ENCODE measurements at regions not wholly inside any gene's neighbourhood (a gene's known extent, or its start where the extent isn't known, plus 50 kb on each side); places are given as distances from the start of the nearest gene placed in this dataset.

DNA sequence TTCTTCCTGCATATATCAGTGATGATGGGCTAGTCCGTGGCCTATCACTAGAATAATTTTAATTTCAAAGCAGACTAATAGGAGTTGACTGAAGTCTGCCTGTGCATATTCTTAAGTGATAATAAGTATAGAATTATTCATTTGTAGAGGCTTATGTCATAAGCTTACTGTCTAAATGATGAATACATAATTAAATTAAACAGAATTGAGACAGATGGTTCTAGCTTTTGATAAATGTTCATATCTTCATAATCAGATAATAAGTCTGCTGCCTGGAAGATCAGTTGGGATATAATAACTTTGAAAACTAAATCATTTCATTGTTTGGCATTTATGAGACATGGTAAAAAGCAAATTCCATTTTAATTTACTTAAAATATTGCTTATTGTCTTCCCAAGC lies 1175.6 kb downstream of the TECRL start:
- Histone ChIP-seq H3K4me3 (no peak overlapping the region), H3K27ac (no peak overlapping the region), H3K36me3 (no peaks in the 10 kb centered on the region), H3K4me1 (no peaks in the 10 kb centered on the region), H3K27me3 (no peaks in the 10 kb centered on the region), H3K9me3 (no peaks in the 10 kb centered on the region)
- TF ChIP-seq, protein P1, sequence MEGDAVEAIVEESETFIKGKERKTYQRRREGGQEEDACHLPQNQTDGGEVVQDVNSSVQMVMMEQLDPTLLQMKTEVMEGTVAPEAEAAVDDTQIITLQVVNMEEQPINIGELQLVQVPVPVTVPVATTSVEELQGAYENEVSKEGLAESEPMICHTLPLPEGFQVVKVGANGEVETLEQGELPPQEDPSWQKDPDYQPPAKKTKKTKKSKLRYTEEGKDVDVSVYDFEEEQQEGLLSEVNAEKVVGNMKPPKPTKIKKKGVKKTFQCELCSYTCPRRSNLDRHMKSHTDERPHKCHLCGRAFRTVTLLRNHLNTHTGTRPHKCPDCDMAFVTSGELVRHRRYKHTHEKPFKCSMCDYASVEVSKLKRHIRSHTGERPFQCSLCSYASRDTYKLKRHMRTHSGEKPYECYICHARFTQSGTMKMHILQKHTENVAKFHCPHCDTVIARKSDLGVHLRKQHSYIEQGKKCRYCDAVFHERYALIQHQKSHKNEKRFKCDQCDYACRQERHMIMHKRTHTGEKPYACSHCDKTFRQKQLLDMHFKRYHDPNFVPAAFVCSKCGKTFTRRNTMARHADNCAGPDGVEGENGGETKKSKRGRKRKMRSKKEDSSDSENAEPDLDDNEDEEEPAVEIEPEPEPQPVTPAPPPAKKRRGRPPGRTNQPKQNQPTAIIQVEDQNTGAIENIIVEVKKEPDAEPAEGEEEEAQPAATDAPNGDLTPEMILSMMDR (IDR thresholded peaks at IDR 0.05), result no peak
- TF ChIP-seq POLR2A (IDR thresholded peaks at IDR 0.05), result no peak
- no peak for TF ChIP-seq POLR2AphosphoS5 (IDR thresholded peaks at IDR 0.05)
- no peak for DNase-seq (ENCODE audit: low spot score in 2 of 2)
- intact Hi-C loops (cut with DNase I; ENCODE audit: low total_unique reads), result no loop called here

DNA sequence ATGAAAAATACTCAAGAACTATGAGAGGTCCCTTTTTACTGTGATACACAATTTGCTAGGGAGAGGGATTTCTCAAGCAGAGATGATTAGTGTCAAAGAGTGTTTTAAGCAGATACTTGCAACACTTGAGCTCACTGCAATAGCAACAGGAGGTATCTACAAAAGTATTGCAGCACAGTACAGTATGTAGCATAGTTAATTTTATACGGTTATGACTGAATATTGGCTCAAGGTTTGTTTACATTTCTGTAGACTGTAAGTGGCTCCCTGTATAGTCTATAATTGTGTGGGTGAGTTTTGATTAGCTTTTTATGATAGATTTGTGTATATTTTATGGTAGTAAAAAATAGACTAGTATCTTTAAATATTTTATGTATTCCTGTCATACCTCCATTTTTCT lies 1177.2 kb downstream of the TECRL start:
- no peak for TF ChIP-seq POLR2A (IDR thresholded peaks at IDR 0.05)
- no peak for TF ChIP-seq POLR2AphosphoS5 (IDR thresholded peaks at IDR 0.05)
- TF ChIP-seq, protein P1 (IDR thresholded peaks at IDR 0.05), result no peak
- Histone ChIP-seq H3K4me3 (no peak overlapping the region), H3K4me1 (no peaks in the 10 kb centered on the region), H3K27ac (no peak overlapping the region), H3K9me3 (peaks cover 0 to 3% of the 10 kb centered on the region in 2 donors), H3K27me3 (no peaks in the 10 kb centered on the region), H3K36me3 (no peaks in the 10 kb centered on the region)
- no peak for DNase-seq (ENCODE audit: low spot score in 2 of 2)
- intact Hi-C loops (cut with DNase I; ENCODE audit: low total_unique reads), result no loop called here

DNA sequence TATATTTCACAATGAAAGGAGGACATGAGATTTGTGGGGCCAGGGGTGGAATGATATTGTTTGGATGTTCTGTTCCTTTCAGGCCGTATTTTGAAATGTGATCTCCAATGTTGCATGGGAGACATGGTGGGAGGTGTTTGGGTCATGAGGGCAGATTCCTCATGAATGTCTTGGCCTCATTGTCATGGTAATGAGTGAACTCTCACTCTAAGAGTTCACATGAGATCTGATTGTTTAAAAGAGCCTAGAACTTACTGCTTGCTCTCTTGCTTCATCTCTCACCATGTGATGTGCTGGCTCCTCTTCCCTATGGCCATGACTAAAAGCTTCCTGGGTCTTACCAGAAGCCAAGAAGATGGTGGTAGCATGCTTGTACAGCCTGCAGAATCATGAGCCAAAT lies 1183.0 kb downstream of the TECRL start:
- Histone ChIP-seq H3K4me1 (no peaks in the 10 kb centered on the region), H3K27ac (no peak overlapping the region), H3K4me3 (no peak overlapping the region), H3K36me3 (no peaks in the 10 kb centered on the region), H3K27me3 (no peaks in the 10 kb centered on the region), H3K9me3 (peaks cover 3 to 12% of the 10 kb centered on the region in 2 donors)
- intact Hi-C loops (cut with DNase I; ENCODE audit: low total_unique reads), result no loop called here
- no peak for DNase-seq (ENCODE audit: low spot score in 2 of 2)
- no peak for TF ChIP-seq POLR2AphosphoS5 (IDR thresholded peaks at IDR 0.05)
- TF ChIP-seq POLR2A (IDR thresholded peaks at IDR 0.05), result no peak
- TF ChIP-seq, protein P1 (IDR thresholded peaks at IDR 0.05), result no peak

DNA sequence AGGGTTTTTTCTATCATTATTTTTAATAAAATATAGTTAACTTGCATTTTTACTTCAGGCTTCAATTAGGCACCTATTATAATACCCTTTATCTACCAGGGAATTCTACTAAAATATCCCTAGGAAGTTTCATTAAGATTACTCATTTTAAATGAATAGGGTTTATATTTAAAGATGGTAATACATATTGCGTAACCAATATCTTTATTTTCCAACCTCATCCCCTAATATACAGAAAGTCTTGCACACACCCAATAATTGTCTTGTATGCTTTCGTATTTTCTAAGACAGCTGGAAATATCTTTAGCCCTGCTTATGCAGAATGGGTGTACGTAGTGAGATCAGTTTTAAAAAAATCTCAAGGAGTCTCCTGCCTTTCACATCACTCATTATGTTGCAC lies 1186.8 kb downstream of the TECRL start:
- no peaks in the 10 kb centered on the region for H3K4me1 ChIP-seq
- no peaks in the 10 kb centered on the region for H3K27me3 ChIP-seq
- H3K27ac ChIP-seq, result no peak overlapping the region
- no peak overlapping the region for H3K4me3 ChIP-seq
- no peak for DNase-seq (ENCODE audit: low spot score in 2 of 2)
- intact Hi-C loops (cut with DNase I; ENCODE audit: low total_unique reads), result loop anchor here (5.0 kb wide), 1 partner anchor 145 kb away; no protein-coding TSS in a partner anchor
- no peaks in the 10 kb centered on the region for H3K36me3 ChIP-seq
- TF ChIP-seq POLR2A (IDR thresholded peaks at IDR 0.05) (no peak), POLR2AphosphoS5 (IDR thresholded peaks at IDR 0.05) (no peak)
- TF ChIP-seq, protein P1 (IDR thresholded peaks at IDR 0.05), result no peak
- peaks cover 0 to 18% of the 10 kb centered on the region in 2 donors for H3K9me3 ChIP-seq

DNA sequence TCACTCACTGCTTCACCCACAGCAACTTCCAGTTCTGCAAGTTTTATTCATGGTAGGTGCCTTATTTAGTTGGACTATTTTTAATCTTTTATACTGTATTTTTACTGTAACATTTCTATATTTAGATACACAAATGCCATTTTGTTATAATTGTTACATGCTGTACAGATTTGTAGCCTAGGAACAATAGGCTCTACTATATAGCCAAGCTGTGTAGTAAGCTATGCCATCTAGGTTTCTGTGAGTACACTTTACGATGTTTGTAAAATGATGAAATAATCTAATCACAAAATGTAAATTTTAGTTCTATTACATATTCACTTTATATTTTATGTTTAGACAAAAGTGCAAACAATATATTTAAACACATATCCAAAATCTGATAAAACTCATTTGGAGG lies 1187.8 kb downstream of the TECRL start:
- no peak for DNase-seq (ENCODE audit: low spot score in 2 of 2)
- intact Hi-C loops (cut with DNase I; ENCODE audit: low total_unique reads), result loop anchor here (5.0 kb wide), 1 partner anchor 144 kb away; no protein-coding TSS in a partner anchor
- H3K27me3 ChIP-seq, result no peaks in the 10 kb centered on the region
- H3K36me3 ChIP-seq, result no peaks in the 10 kb centered on the region
- TF ChIP-seq, protein P1 (IDR thresholded peaks at IDR 0.05), result no peak
- no peak for TF ChIP-seq POLR2AphosphoS5 (IDR thresholded peaks at IDR 0.05)
- no peak for TF ChIP-seq POLR2A (IDR thresholded peaks at IDR 0.05)
- H3K27ac ChIP-seq, result no peak overlapping the region
- peaks cover 0 to 20% of the 10 kb centered on the region in 2 donors for H3K9me3 ChIP-seq
- H3K4me1 ChIP-seq, result no peaks in the 10 kb centered on the region
- no peak overlapping the region for H3K4me3 ChIP-seq
